Activated CD8-positive, alpha-beta memory T cell treated with anti-CD3 and anti-CD28 coated beads for 24 hours (primary cell): ENCODE measurements at regions not wholly inside any gene's neighbourhood (a gene's known extent, or its start where the extent isn't known, plus 50 kb on each side); places are given as distances from the start of the nearest gene placed in this dataset.

Experiments
- DNase-seq: peaks from one replicate; pipeline ENCODE4 v3.0.0-alpha.2; 2020

DNA sequence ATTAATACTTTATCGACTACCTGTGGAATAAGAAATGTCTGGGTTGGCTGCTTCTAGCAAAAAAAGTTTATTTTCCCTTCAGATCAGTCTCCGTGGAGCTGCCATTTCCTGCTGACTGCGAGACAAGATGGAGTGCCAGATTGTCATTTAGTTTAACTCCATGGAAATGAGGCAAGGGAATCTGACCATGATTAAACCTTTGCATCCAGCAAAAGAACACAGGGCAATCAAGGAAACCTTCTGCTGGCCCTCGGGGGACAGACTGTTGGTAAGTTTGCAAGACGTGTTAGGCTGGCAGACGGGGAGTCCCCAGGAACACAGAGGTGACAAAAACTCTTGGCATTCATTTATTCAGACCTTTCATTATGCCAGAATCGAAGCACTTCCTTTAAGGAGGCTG is 52.2 kb upstream of the SPACA1 start:
- DNase-seq: no peak

GRCh38 chr6:87993356-87993755 is 54.3 kb upstream of the SPACA1 start:
- no peak for DNase-seq

GRCh38 chr6:87990871-87991270 is 56.8 kb upstream of the SPACA1 start:
- DNase-seq: no peak

DNA sequence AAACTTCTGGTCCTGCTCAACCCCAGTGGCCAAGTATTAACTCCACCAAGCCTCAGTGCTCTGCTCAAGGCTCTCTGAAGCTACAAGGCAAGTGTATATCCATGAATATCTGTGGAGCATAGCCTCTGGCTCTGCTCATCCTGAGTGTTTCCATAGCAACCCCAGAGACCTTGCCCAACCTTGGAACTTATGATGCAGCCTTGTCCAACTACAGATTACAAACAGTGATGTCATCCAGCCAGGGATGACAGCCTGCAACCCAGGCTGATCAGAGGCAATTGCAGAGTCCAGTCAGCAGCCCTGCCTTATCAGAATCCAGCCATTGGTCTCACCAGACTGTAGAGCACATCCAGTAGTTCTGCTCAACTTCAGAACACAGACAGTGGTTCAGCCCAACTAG is 65.5 kb upstream of the SPACA1 start:
- DNase-seq: no peak

GRCh38 chr6:87979737-87980136 is 67.9 kb upstream of the SPACA1 start:
- DNase-seq: no peak

DNA sequence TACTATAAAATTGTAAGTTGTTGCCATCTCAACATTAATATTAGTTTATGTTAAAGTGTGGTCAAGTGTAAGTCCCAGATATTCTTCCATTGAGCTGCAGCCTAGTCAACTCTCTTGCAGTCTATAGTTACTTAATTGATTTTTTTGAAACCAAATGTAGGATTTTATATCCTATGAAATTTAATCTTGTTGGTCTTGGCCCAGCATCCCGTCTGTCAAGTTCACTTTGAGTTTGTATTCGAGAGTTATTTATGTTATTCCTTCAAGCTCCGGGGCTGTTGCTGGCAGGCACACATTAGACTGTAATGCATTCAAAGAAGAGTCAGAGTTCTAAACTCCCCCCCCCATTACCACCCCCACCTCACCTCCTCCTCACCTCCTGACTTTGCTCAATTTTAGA is 71.0 kb upstream of the SPACA1 start:
- no peak for DNase-seq

DNA sequence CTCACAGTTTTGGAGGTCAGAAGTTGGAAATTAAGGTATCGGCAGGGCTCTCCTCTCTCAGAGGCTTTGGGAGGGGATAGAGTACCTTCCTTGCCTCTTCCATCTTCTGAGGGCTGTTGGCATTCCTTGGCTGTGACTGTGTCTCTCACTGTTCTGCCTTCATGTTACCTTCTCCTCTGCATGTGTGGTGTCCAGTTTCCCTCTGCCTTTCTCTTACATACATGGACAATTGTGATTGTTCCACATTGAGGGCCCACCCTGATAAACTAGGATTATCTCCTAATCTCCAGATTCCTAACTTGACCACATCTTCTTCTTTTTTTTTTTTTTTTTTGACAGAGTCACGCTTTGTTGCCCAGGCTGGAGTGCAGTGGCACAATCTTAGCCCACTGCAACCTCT is 72.1 kb upstream of the SPACA1 start:
- DNase-seq: no peak

GRCh38 chr6:87972279-87972678 is 75.4 kb upstream of the SPACA1 start:
- DNase-seq: no peak

- no peak for DNase-seq
Measured at GRCh38 chr6:87971605-87972262, 75.9 kb upstream of the SPACA1 start.

- no peak for DNase-seq
Measured at GRCh38 chr6:87968435-87969278, 79.0 kb upstream of the SPACA1 start.

GRCh38 chr6:87965806-87966205 is 81.8 kb upstream of the SPACA1 start:
- DNase-seq: no peak

DNA sequence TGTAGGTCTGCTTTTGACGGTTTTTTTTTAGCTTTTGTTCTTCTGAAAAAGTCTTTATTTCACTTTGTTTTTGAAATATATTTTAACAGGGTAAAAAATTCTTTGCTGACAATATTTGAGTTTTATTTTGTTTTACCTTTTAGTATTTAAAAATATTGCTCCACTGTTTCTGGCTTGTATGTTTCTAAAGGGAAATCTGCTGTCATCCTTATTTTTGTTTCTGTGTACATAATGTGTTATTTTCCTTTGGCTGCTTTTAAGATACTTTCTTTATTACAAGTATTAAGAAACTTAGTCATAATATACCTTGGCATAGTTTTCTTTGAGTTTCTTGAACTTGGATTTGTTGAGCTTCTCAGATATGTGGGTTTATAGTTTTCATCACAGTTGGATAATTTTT is 88.6 kb upstream of the SPACA1 start:
- DNase-seq: no peak

GRCh38 chr6:87951751-87952150 is 95.9 kb upstream of the SPACA1 start:
- no peak for DNase-seq

DNA sequence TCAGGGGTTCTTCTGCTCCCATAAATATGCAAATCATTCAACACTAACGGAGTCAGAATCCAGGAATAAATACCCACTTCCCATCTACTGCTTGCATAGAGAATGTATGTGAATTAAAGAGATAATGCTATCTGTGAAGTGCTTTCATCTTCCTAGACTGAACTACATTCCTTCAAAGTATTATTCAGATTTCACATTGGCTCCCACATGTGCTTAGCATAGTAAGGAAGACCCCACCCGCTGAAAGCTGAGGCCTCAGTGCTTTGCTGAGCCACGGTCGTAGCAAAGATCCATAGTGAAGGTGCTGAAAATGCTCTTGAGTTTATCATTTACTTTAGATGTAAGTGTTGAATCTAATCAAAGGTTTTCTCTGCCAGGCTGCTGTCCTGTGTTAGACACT is 97.0 kb upstream of the SPACA1 start:
- no peak for DNase-seq

DNA sequence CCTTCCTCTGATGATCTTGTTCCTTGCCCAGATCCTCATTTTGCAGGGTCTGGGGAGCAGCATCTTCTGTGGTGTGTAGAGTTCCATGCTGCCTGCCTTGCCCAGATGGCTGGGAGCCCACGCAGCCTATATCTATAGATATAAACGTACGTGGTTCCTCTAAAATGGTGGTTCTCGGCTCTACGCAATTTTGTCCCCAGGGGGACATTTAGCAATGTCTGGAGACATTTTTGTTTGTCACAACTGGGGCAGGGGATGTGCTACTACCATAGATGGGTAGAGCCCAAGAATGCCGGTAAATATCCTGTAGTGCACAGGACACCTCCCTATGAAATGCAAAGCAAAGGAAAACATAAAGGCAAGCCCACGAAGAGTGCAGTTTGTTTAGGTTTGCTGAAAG is 98.4 kb upstream of the SPACA1 start:
- no peak for DNase-seq

GRCh38 chr6:87946669-87947068 is 101.0 kb upstream of the SPACA1 start:
- no peak for DNase-seq

DNA sequence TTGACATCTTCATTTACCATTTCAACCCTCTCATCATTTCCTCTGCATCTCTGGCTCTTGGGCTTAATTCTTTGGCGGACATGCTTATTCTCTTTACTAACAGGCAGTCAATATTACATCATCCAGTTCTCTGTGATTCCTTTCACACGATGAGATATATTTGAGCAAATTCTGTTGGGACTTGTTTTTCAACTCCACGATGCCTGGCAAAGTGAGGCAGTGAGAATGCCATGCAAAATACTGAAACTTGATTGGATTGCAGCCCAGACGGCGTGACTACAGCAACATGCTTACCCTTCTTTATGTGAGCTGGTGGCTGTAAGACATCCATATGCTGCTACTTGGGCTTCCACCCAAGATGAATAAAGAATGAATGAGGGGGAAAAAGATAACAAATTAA is 101.7 kb upstream of the SPACA1 start:
- DNase-seq: no peak

DNA sequence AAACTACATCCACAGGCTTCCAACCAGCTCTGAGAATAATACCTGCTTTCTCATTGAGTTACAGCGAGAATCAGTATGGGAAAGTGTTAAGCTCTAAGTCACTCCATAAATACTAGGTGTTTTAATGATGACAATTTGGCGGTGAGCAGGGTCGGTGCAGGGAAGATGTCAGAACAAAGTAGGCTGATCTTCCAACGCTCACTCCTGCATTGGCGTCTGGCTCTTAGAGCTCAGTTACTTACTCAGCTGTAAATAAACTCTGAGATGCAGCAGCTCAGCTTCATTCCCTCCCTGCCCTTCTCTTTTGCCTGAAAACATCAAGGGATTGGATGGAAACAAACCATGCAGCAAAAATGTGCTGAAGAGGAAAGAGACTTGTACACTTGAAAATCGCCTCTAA is 102.5 kb upstream of the SPACA1 start:
- DNase-seq: no peak

DNA sequence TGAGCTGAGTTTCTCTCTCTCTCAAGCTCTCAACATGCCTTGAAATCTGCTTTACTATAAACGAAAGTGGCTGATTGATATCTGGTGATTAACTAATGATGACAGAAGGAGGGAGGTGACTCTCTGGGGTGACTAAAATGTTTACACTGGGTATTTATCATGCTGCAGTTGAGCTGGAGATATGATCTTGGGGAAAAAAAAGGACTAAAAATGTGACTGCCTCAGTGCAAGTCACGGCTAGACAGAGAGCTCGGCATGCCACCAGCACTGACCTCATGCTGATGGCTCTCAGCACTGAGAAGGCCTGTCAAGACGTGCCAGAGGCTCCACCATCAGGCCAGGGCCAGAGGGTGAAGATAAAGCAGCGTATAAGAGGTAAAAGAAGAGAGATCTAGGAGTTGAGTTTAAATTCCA is 103.1 kb upstream of the SPACA1 start:
- no peak for DNase-seq

GRCh38 chr6:87943191-87943590 is 104.5 kb upstream of the SPACA1 start:
- no peak for DNase-seq

GRCh38 chr6:87941556-87942358 is 105.9 kb upstream of the SPACA1 start:
- no peak for DNase-seq

DNA sequence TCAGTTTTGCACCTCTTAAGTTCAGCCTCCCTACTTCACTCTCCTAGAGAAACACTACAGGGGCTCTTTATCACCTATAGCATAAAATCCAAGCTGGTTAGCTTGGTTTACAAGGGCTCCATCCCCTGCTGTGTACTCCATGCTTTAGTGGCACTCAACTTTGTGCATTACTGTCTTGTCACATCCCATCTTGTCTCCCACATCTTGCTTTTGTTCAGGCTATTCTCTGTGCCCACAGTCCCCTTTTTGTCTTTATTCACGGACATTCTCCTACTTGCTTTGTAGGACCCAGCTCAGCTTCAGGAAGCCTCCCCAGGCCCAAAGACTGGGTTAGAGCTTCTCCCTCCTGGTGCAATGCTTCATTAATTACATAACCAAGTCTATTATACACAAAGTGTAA is 107.9 kb upstream of the SPACA1 start:
- DNase-seq: no peak

GRCh38 chr6:87938287-87938686 is 109.4 kb upstream of the SPACA1 start:
- DNase-seq: no peak

- DNase-seq: no peak
Measured at GRCh38 chr6:87936065-87936464, 111.6 kb upstream of the SPACA1 start.
